Spinal cord (tissue), 9 donors: ENCODE measurements at regions not wholly inside any gene's neighbourhood (a gene's known extent, or its start where the extent isn't known, plus 50 kb on each side); places are given as distances from the start of the nearest gene placed in this dataset.
A peak's percentile ranks its signal among the peaks of the same experiment; 100 is the strongest.
"Not testable (repeated sequence)": the region's sequence is repeated elsewhere in the genome, so short reads cannot be mapped to it uniquely, and the experiment has no call there.

Experiments
- DNase-seq, 6 donors: peaks; one replicate each; pipeline versions ENCODE4 v3.0.0 to v3.0.0-alpha.2; 2013 to 2015; ENCODE audit warnings: low spot score in 6 of 6, low read depth in 4 of 6
- H3K27ac ChIP-seq: one replicate; pipeline ENCODE4 v1.5.1; 2013; ENCODE audit warnings: low read depth, low read length, control low read depth
- H3K27me3 ChIP-seq: one replicate; pipeline ENCODE4 v1.6.1; 2013; ENCODE audit warnings: low read length; ENCODE audit not compliant: control insufficient read depth, insufficient read depth
- H3K36me3 ChIP-seq: one replicate; pipeline ENCODE4 v1.6.1; 2013; ENCODE audit warnings: low read length; ENCODE audit not compliant: control insufficient read depth, insufficient read depth
- H3K4me1 ChIP-seq: one replicate; pipeline ENCODE4 v1.6.1; 2013; ENCODE audit warnings: low read length; ENCODE audit not compliant: control insufficient read depth, insufficient read depth
- H3K4me3 ChIP-seq: one replicate; pipeline ENCODE4 v1.5.1; 2013; ENCODE audit warnings: low read depth, low read length, control low read depth
- H3K9me3 ChIP-seq: one replicate; pipeline ENCODE4 v1.6.1; 2013; ENCODE audit warnings: low read length; ENCODE audit not compliant: control insufficient read depth, insufficient read depth
- WGBS: methylation state at CpG from one replicate; pipeline ENCODE4 v1.1.5; 2013; ENCODE audit warnings: missing lambda C conversion rate; ENCODE audit not compliant: insufficient coverage; 5-methylcytosine and 5-hydroxymethylcytosine counted together
- donor health status: healthy.

GRCh38 chr4:134628066-134628465 lies 426.5 kb upstream of the PABPC4L start:
- no peaks in the 10 kb centered on the region for H3K36me3 ChIP-seq

GRCh38 chr4:134627366-134627765 lies 425.8 kb upstream of the PABPC4L start:
- no peaks in the 10 kb centered on the region for H3K27me3 ChIP-seq
- H3K4me3 ChIP-seq: no peak overlapping the region
- no peaks in the 10 kb centered on the region for H3K4me1 ChIP-seq
- no peaks in the 10 kb centered on the region for H3K36me3 ChIP-seq
- no peak overlapping the region for H3K27ac ChIP-seq
- H3K9me3 ChIP-seq: no peaks in the 10 kb centered on the region
- WGBS: 100% methylated on average over 2 of the region's 3 CpGs
- DNase-seq: no peak

More at GRCh38 chr4:134628066-134628465, 426.5 kb upstream of the PABPC4L start:
- no peaks in the 10 kb centered on the region for H3K9me3 ChIP-seq
- no peak for DNase-seq
- H3K4me3 ChIP-seq: no peak overlapping the region
- no peaks in the 10 kb centered on the region for H3K27me3 ChIP-seq
- no peaks in the 10 kb centered on the region for H3K4me1 ChIP-seq
- H3K27ac ChIP-seq: no peak overlapping the region

- peak in 1 of 6 donors; percentile 54 for DNase-seq
- no peaks in the 10 kb centered on the region for H3K4me1 ChIP-seq
- no peaks in the 10 kb centered on the region for H3K27me3 ChIP-seq
- WGBS: no CpG with 5 or more reads among the region's 1 CpG
- H3K36me3 ChIP-seq: no peaks in the 10 kb centered on the region
- H3K27ac ChIP-seq: no peak overlapping the region
- H3K4me3 ChIP-seq: no peak overlapping the region
- no peaks in the 10 kb centered on the region for H3K9me3 ChIP-seq
Observed at GRCh38 chr4:134624365-134624764, 422.8 kb upstream of the PABPC4L start.

- H3K4me1 ChIP-seq, DNase-seq, H3K27me3 ChIP-seq, H3K36me3 ChIP-seq, H3K4me3 ChIP-seq, H3K9me3 ChIP-seq, H3K27ac ChIP-seq: not testable (repeated sequence)
- 63% methylated on average over 10 of the region's 13 CpGs for WGBS
Observed at GRCh38 chr4:134622626-134623575, 421.3 kb upstream of the PABPC4L start.

- Histone ChIP-seq H3K27ac (no peak overlapping the region), H3K9me3 (no peaks in the 10 kb centered on the region), H3K27me3 (no peaks in the 10 kb centered on the region), H3K36me3 (no peaks in the 10 kb centered on the region), H3K4me1 (no peaks in the 10 kb centered on the region), H3K4me3 (no peak overlapping the region)
- WGBS: no CpG with 5 or more reads among the region's 2 CpGs
- DNase-seq: no peak
Observed at GRCh38 chr4:134622199-134622598, 420.6 kb upstream of the PABPC4L start.

GRCh38 chr4:134621715-134622114 lies 420.1 kb upstream of the PABPC4L start:
- not testable (repeated sequence) for H3K27me3 ChIP-seq, H3K36me3 ChIP-seq, DNase-seq, H3K9me3 ChIP-seq, H3K4me3 ChIP-seq, H3K27ac ChIP-seq, H3K4me1 ChIP-seq
- WGBS: no CpG with 5 or more reads among the region's 5 CpGs

- 100% methylated on average over 1 of the region's 1 CpG for WGBS
- Histone ChIP-seq H3K4me1 (no peaks in the 10 kb centered on the region), H3K27me3 (no peaks in the 10 kb centered on the region), H3K9me3 (no peaks in the 10 kb centered on the region), H3K27ac (no peak overlapping the region), H3K36me3 (no peaks in the 10 kb centered on the region), H3K4me3 (no peak overlapping the region)
- no peak for DNase-seq
Observed at GRCh38 chr4:134610956-134611355, 409.4 kb upstream of the PABPC4L start.

GRCh38 chr4:134610172-134610571 lies 408.6 kb upstream of the PABPC4L start:
- no peak overlapping the region for H3K27ac ChIP-seq
- no peak for DNase-seq
- H3K4me3 ChIP-seq: no peak overlapping the region
- H3K9me3 ChIP-seq: no peaks in the 10 kb centered on the region
- H3K4me1 ChIP-seq: no peaks in the 10 kb centered on the region
- H3K36me3 ChIP-seq: no peaks in the 10 kb centered on the region
- no peaks in the 10 kb centered on the region for H3K27me3 ChIP-seq
- no CpG with 5 or more reads among the region's 1 CpG for WGBS

- WGBS: no CpG with 5 or more reads among the region's 1 CpG
- no peaks in the 10 kb centered on the region for H3K9me3 ChIP-seq
- DNase-seq: no peak
Observed at GRCh38 chr4:134601706-134602105, 400.1 kb upstream of the PABPC4L start.

GRCh38 chr4:134591326-134591725 lies 389.7 kb upstream of the PABPC4L start:
- DNase-seq: peak in 4 of 6 donors; percentile 4 to 63 (median 32)
- WGBS: no CpG with 5 or more reads among the region's 1 CpG
- Histone ChIP-seq H3K4me1 (no peaks in the 10 kb centered on the region), H3K4me3 (no peak overlapping the region), H3K9me3 (no peaks in the 10 kb centered on the region), H3K27me3 (no peaks in the 10 kb centered on the region), H3K27ac (no peak overlapping the region), H3K36me3 (no peaks in the 10 kb centered on the region)

More at GRCh38 chr4:134601706-134602105, 400.1 kb upstream of the PABPC4L start:
- Histone ChIP-seq H3K36me3 (no peaks in the 10 kb centered on the region), H3K4me3 (no peak overlapping the region), H3K27me3 (no peaks in the 10 kb centered on the region), H3K27ac (no peak overlapping the region), H3K4me1 (no peaks in the 10 kb centered on the region)
